ENCODE measurements at regions not wholly inside any gene's neighbourhood (a gene's known extent, or its start where the extent isn't known, plus 50 kb on each side); places are given as distances from the start of the nearest gene placed in this dataset.

DNA sequence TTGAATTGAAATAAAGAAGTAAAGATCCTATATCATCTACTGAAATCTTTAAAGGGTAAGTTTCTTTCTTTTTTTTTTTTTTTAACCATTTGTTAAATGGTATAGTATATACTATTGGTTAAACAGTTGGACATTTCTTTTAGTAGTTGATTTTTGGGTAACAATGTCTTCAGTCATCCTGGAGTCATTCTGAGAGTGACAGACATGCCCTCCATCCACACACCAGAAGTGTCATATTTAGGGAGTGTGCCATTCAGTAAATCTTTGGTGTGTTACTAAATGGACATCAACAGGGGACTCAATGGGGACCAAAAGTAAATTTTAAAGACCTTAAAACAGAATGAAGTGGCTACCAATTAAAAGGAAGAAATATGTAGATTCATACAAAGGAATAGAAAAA is 50.8 kb upstream of the SLC39A10 start:
- Histone ChIP-seq H3K4me2 (no peak overlapping the region), H3F3A (replicated peaks; ENCODE audit: insufficient read depth) (no peaks in the 10 kb centered on the region), H3K9me3 (no peaks in the 10 kb centered on the region), H3K9ac (no peak overlapping the region), H3K9me2 (no peaks in the 10 kb centered on the region), H3K4me1 (ENCODE audit: control insufficient read depth in 1 of 2, insufficient read depth in 2 of 2, low read depth in 1 of 2, low read length in 1 of 2) (no peaks in the 10 kb centered on the region; a peak in 2 of 4 replicates), H3K79me2 (ENCODE audit: insufficient read depth) (no peaks in the 10 kb centered on the region), H3K27ac (ENCODE audit: low read depth in 2 of 2, low read length in 1 of 2) (no peak overlapping the region), H4K20me1 (ENCODE audit: insufficient read depth) (no peaks in the 10 kb centered on the region), H3K36me3 (replicated peaks in 1 of 2; ENCODE audit: control insufficient read depth in 1 of 2, insufficient read depth in 2 of 2, low read length in 1 of 2) (no peaks in the 10 kb centered on the region), H3K4me3 (ENCODE audit: low read depth in 2 of 2, low read length in 1 of 2) (no peak overlapping the region), H3K27me3 (ENCODE audit: insufficient read depth) (no peaks in the 10 kb centered on the region), H2AFZ (ENCODE audit: low read depth) (no peak overlapping the region)
- CTCF ChIA-PET: no interaction called here
- DNase-seq: no peak
- POLR2A ChIA-PET: no interaction called here
- TF ChIP-seq USF1 (IDR thresholded peaks at IDR 0.05; ENCODE audit: borderline replicate concordance, low read depth) (no peak), EP300 (IDR thresholded peaks at IDR 0.05; ENCODE audit: borderline replicate concordance in 1 of 2, low read depth in 1 of 2, low read length in 1 of 2) (no peak), POLR2AphosphoS5 (IDR thresholded peaks at IDR 0.05; ENCODE audit: low read depth, low read length) (no peak), RXRA (IDR thresholded peaks at IDR 0.05; ENCODE audit: borderline replicate concordance, low read depth) (no peak)

- no peak overlapping the region for H3K9ac ChIP-seq
- no peaks in the 10 kb centered on the region for H3F3A ChIP-seq (replicated peaks; ENCODE audit: insufficient read depth)
- 83% methylated on average over 5 of the region's 5 CpGs for WGBS (ENCODE audit: low lambda C conversion rate)
- POLR2A ChIA-PET: no interaction called here
- no peak overlapping the region for H3K27ac ChIP-seq (ENCODE audit: low read depth in 2 of 2, low read length in 1 of 2)
- H3K4me2 ChIP-seq: no peak overlapping the region
- H3K79me2 ChIP-seq (ENCODE audit: insufficient read depth): no peaks in the 10 kb centered on the region
- H4K20me1 ChIP-seq (ENCODE audit: insufficient read depth): no peaks in the 10 kb centered on the region
- no peak for DNase-seq
- H3K4me3 ChIP-seq (ENCODE audit: low read depth in 2 of 2, low read length in 1 of 2): no peak overlapping the region
- H3K27me3 ChIP-seq (ENCODE audit: insufficient read depth): no peaks in the 10 kb centered on the region
- no peaks in the 10 kb centered on the region for H3K9me2 ChIP-seq
- H3K9me3 ChIP-seq: no peaks in the 10 kb centered on the region
- TF ChIP-seq RAD21 (IDR thresholded peaks at IDR 0.05; ENCODE audit: low read length): no peak
- TF ChIP-seq RXRA (IDR thresholded peaks at IDR 0.05; ENCODE audit: borderline replicate concordance, low read depth): no peak
- TF ChIP-seq TEAD4 (IDR thresholded peaks at IDR 0.05; ENCODE audit: borderline replicate concordance, insufficient read depth): no peak
- no peak for TF ChIP-seq GABPA (IDR thresholded peaks at IDR 0.05; ENCODE audit: low read depth)
- CTCF ChIA-PET: no interaction called here
- no peaks in the 10 kb centered on the region for H3K36me3 ChIP-seq (replicated peaks in 1 of 2; ENCODE audit: control insufficient read depth in 1 of 2, insufficient read depth in 2 of 2, low read length in 1 of 2)
- H3K4me1 ChIP-seq (ENCODE audit: control insufficient read depth in 1 of 2, insufficient read depth in 2 of 2, low read depth in 1 of 2, low read length in 1 of 2): no peaks in the 10 kb centered on the region; a peak in 1 of 4 replicates
- no peak overlapping the region for H2AFZ ChIP-seq (ENCODE audit: low read depth)
Observed at GRCh38 chr2:195604706-195605105, 52.3 kb upstream of the SLC39A10 start.

- no peaks in the 10 kb centered on the region for H4K20me1 ChIP-seq (ENCODE audit: insufficient read depth)
- TF ChIP-seq NRF1 (IDR thresholded peaks at IDR 0.05; ENCODE audit: low read depth, low read length) (no peak), RAD21 (IDR thresholded peaks at IDR 0.05; ENCODE audit: low read length) (no peak), IRF3 (IDR thresholded peaks at IDR 0.05; ENCODE audit: low read depth, low read length) (no peak), CHD2 (IDR thresholded peaks at IDR 0.05; ENCODE audit: low read length, partially characterized antibody) (no peak), POLR2AphosphoS5 (IDR thresholded peaks at IDR 0.05; ENCODE audit: low read depth, low read length) (no peak), USF1 (IDR thresholded peaks at IDR 0.05; ENCODE audit: borderline replicate concordance, low read depth) (no peak), TCF12 (IDR thresholded peaks at IDR 0.05) (no peak), RXRA (IDR thresholded peaks at IDR 0.05; ENCODE audit: borderline replicate concordance, low read depth) (no peak), YY1 (IDR thresholded peaks at IDR 0.05; ENCODE audit: low read depth) (no peak), FOSL2 (IDR thresholded peaks at IDR 0.05; ENCODE audit: borderline replicate concordance, low read depth) (no peak), USF2 (IDR thresholded peaks at IDR 0.05; ENCODE audit: borderline replicate concordance, low read depth, low read length) (no peak), FOXJ3 (CRISPR knock-in tag; IDR thresholded peaks at IDR 0.05) (no peak), EZH2phosphoT487 (IDR thresholded peaks at IDR 0.05; ENCODE audit: borderline replicate concordance, low read depth) (no peak)
- TF ChIP-seq, protein P1, sequence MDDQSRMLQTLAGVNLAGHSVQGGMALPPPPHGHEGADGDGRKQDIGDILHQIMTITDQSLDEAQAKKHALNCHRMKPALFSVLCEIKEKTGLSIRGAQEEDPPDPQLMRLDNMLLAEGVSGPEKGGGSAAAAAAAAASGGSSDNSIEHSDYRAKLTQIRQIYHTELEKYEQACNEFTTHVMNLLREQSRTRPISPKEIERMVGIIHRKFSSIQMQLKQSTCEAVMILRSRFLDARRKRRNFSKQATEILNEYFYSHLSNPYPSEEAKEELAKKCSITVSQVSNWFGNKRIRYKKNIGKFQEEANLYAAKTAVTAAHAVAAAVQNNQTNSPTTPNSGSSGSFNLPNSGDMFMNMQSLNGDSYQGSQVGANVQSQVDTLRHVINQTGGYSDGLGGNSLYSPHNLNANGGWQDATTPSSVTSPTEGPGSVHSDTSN (IDR thresholded peaks at IDR 0.05): no peak
- H3K9me2 ChIP-seq: no peaks in the 10 kb centered on the region
- no peak overlapping the region for H3K9ac ChIP-seq
- no peaks in the 10 kb centered on the region for H3F3A ChIP-seq (replicated peaks; ENCODE audit: insufficient read depth)
- H3K36me3 ChIP-seq (replicated peaks in 1 of 2; ENCODE audit: control insufficient read depth in 1 of 2, insufficient read depth in 2 of 2, low read length in 1 of 2): no peaks in the 10 kb centered on the region
- no peak overlapping the region for H3K4me3 ChIP-seq (ENCODE audit: low read depth in 2 of 2, low read length in 1 of 2)
- H2AFZ ChIP-seq (ENCODE audit: low read depth): no peak overlapping the region
- no peaks in the 10 kb centered on the region for H3K79me2 ChIP-seq (ENCODE audit: insufficient read depth)
- DNase-seq: no peak
- no peaks in the 10 kb centered on the region; a peak in 1 of 4 replicates for H3K4me1 ChIP-seq (ENCODE audit: control insufficient read depth in 1 of 2, insufficient read depth in 2 of 2, low read depth in 1 of 2, low read length in 1 of 2)
- H3K4me2 ChIP-seq: no peak overlapping the region
- no peaks in the 10 kb centered on the region for H3K9me3 ChIP-seq
- ChIA-PET POLR2A (no interaction called here), CTCF (no interaction called here)
- WGBS (ENCODE audit: low lambda C conversion rate): 94% methylated on average over 4 of the region's 4 CpGs
- H3K27ac ChIP-seq (ENCODE audit: low read depth in 2 of 2, low read length in 1 of 2): no peak overlapping the region
- no peaks in the 10 kb centered on the region for H3K27me3 ChIP-seq (ENCODE audit: insufficient read depth)
Observed at GRCh38 chr2:195603998-195604397, 53.0 kb upstream of the SLC39A10 start.
